ENCODE measurements at regions not wholly inside any gene's neighbourhood (a gene's known extent, or its start where the extent isn't known, plus 50 kb on each side); places are given as distances from the start of the nearest gene placed in this dataset.

DNA sequence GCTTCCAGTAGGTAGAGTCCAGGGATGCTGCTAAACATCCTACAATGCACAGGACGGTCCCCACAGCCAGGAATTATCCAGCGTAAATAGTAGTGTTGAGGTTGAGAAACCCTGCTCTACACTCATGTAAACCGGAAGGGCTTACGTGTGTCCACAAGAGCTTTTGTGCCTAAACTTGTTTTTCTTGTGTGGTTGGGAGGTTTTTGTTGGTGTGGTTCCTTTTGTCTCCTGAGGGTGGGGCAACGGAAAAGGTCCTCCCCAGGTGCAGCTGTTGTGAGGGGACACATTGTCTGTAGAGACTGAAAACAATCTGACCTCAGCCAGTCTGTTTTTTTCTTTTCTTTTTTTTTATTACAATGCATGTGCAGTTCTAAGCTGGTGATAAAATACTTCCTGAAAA is 72.7 kb upstream of the MGAT5 start:
- no peak for TF ChIP-seq POLR2AphosphoS5 (IDR thresholded peaks at IDR 0.05)
- no peak for TF ChIP-seq EP300 (IDR thresholded peaks at IDR 0.05)
- TF ChIP-seq, protein P1, sequence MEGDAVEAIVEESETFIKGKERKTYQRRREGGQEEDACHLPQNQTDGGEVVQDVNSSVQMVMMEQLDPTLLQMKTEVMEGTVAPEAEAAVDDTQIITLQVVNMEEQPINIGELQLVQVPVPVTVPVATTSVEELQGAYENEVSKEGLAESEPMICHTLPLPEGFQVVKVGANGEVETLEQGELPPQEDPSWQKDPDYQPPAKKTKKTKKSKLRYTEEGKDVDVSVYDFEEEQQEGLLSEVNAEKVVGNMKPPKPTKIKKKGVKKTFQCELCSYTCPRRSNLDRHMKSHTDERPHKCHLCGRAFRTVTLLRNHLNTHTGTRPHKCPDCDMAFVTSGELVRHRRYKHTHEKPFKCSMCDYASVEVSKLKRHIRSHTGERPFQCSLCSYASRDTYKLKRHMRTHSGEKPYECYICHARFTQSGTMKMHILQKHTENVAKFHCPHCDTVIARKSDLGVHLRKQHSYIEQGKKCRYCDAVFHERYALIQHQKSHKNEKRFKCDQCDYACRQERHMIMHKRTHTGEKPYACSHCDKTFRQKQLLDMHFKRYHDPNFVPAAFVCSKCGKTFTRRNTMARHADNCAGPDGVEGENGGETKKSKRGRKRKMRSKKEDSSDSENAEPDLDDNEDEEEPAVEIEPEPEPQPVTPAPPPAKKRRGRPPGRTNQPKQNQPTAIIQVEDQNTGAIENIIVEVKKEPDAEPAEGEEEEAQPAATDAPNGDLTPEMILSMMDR (IDR thresholded peaks at IDR 0.05): no peak

Measured in gastroesophageal sphincter (tissue), 3 donors.